ENCODE measurements at regions not wholly inside any gene's neighbourhood (a gene's known extent, or its start where the extent isn't known, plus 50 kb on each side); places are given as distances from the start of the nearest gene placed in this dataset.

- peak; percentile 37 for DNase-seq (ENCODE audit: low read depth)
- no peak overlapping the region for H3K4me3 ChIP-seq (ENCODE audit: low read length)
- TF ChIP-seq, protein P1, sequence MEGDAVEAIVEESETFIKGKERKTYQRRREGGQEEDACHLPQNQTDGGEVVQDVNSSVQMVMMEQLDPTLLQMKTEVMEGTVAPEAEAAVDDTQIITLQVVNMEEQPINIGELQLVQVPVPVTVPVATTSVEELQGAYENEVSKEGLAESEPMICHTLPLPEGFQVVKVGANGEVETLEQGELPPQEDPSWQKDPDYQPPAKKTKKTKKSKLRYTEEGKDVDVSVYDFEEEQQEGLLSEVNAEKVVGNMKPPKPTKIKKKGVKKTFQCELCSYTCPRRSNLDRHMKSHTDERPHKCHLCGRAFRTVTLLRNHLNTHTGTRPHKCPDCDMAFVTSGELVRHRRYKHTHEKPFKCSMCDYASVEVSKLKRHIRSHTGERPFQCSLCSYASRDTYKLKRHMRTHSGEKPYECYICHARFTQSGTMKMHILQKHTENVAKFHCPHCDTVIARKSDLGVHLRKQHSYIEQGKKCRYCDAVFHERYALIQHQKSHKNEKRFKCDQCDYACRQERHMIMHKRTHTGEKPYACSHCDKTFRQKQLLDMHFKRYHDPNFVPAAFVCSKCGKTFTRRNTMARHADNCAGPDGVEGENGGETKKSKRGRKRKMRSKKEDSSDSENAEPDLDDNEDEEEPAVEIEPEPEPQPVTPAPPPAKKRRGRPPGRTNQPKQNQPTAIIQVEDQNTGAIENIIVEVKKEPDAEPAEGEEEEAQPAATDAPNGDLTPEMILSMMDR (conservative IDR thresholded peaks at IDR 0.05; ENCODE audit: low read depth, low read length), result no peak
These were observed 328.5 kb upstream of the AGA start for GRCh38 chr4:177770776-177771175.

DNA sequence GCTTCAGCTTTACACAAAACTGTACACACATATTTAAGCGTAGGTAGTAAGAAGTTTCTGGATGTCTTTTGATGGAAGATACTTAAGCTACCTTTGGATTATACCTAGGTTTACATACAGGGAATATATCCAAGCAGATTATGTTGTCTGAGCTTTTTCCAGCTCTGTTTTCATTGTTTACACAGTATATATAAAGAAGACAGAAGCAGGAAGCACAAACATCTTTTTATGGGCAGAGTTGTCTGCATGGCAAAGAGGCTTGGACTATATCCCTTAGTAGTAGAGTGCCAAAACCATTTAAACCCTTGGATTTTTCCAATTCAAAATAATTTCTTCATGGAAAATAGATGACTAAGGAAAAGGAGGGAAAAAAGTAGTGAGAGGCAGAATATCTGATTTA lies 329.4 kb upstream of the AGA start:
- no peak for DNase-seq (ENCODE audit: low read depth)
- TF ChIP-seq, protein P1 (conservative IDR thresholded peaks at IDR 0.05; ENCODE audit: low read depth, low read length), result no peak
- no peak overlapping the region for H3K4me3 ChIP-seq (ENCODE audit: low read length)

GRCh38 chr4:177778623-177779022 lies 336.4 kb upstream of the AGA start:
- TF ChIP-seq, protein P1 (conservative IDR thresholded peaks at IDR 0.05; ENCODE audit: low read depth, low read length), result no peak
- no peak for DNase-seq (ENCODE audit: low read depth)
- H3K4me3 ChIP-seq (ENCODE audit: low read length), result no peak overlapping the region

DNA sequence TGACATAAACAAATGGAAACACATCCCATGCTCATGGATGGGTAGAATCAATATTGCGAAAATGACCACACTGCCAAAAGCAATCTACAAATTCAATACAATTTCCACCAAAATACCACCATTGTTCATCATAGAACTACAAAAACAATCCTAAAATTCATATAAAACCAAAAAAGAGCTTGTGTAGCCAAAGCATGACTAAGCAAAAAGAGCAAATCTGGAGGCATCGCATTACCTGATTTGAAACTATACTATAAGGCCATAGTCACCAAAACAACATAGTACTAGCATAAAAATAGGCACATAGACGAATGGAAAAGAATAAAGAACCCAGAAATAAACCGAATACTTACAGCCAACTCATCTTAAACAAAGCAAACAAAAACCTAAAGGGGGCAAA lies 342.8 kb upstream of the AGA start:
- TF ChIP-seq, protein P1 (conservative IDR thresholded peaks at IDR 0.05; ENCODE audit: low read depth, low read length), result no peak
- DNase-seq (ENCODE audit: low read depth), result no peak
- H3K4me3 ChIP-seq (ENCODE audit: low read length), result no peak overlapping the region

- DNase-seq (ENCODE audit: low read depth), result no peak
- no peak overlapping the region for H3K4me3 ChIP-seq (ENCODE audit: low read length)
- TF ChIP-seq, protein P1 (conservative IDR thresholded peaks at IDR 0.05; ENCODE audit: low read depth, low read length), result no peak
These were observed 347.4 kb upstream of the AGA start for GRCh38 chr4:177789610-177790009.

DNA sequence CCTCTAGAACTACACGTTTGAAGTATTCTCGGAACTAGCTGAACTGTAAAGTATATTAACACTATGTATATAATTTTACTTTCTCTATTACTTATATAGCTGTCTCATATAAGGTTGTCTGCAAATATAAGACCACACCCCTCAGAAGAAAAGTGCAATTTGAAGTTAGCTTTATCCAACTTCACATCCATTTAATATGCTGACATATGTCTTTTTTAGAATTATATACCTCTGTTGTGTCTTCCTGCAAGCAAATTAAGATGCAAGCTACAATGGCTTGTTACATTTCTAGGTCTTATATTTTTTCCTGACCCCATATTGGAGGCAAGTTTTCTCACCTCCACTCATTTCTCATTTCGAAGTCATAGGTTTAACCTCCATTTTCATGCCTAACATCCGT lies 349.0 kb upstream of the AGA start:
- H3K4me3 ChIP-seq (ENCODE audit: low read length), result no peak overlapping the region
- TF ChIP-seq, protein P1 (conservative IDR thresholded peaks at IDR 0.05; ENCODE audit: low read depth, low read length), result no peak
- no peak for DNase-seq (ENCODE audit: low read depth)

DNA sequence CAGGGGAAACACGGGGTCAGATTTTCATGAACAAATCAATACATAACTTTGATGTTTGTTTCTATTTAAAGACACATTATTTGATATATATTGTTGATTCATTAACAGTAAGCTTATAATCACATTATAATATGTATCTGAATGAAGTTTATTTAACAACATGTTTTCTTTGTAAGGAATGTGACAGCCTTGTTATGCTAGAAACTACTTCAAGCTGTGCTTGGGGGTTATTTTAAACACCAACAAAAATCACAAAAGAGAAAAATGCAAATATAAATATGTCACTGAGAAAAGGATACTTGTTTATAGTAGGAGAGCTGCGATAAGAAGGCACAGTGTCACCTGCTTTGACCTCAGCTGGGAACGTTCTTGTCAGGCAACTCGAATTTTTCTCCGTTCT lies 354.6 kb upstream of the AGA start:
- no peak for DNase-seq (ENCODE audit: low read depth)
- H3K4me3 ChIP-seq (ENCODE audit: low read length), result no peak overlapping the region
- TF ChIP-seq, protein P1 (conservative IDR thresholded peaks at IDR 0.05; ENCODE audit: low read depth, low read length), result no peak

All from retinal pigment epithelial cell (primary cell).